Chondrocyte (in vitro differentiated cells): ENCODE measurements at regions not wholly inside any gene's neighbourhood (a gene's known extent, or its start where the extent isn't known, plus 50 kb on each side); places are given as distances from the start of the nearest gene placed in this dataset.
A peak's percentile ranks its signal among the peaks of the same experiment; 100 is the strongest.

Experiments
- DNase-seq: peaks from one replicate; pipeline ENCODE4 v3.0.0; 2021; ENCODE audit warnings: mixed read lengths, low spot score
- H3K27ac Mint-ChIP-seq: one replicate; pipeline ENCODE4 v1.8.0; 2021; ENCODE audit warnings: mild to moderate bottlenecking, moderate library complexity, mixed read lengths; ENCODE audit not compliant: unreplicated experiment
- H3K27me3 Mint-ChIP-seq: 2 replicates; pipeline ENCODE4 v1.8.0; 2021; ENCODE audit warnings: low read depth, mixed read lengths
- H3K36me3 Mint-ChIP-seq: 2 replicates; pipeline ENCODE4 v1.8.0; 2021; ENCODE audit warnings: low read depth, mixed read lengths
- H3K4me1 Mint-ChIP-seq: 2 replicates; pipeline ENCODE4 v1.8.0; 2021; ENCODE audit warnings: low read depth, mild to moderate bottlenecking, mixed read lengths
- H3K4me3 Mint-ChIP-seq: one replicate; pipeline ENCODE4 v1.8.0; 2021; ENCODE audit warnings: mild to moderate bottlenecking, moderate library complexity, mixed read lengths; ENCODE audit not compliant: unreplicated experiment
- H3K9me3 Mint-ChIP-seq: 2 replicates; pipeline ENCODE4 v1.8.0; 2021; ENCODE audit warnings: low read depth, mixed read lengths
- CTCF ChIP-seq: fragments of 200-600 bp; sonication (generic); IDR thresholded peaks from 2 replicates; pipeline ENCODE4 v1.5.0; 2021; ENCODE audit warnings: antibody characterized with exemption, mild to moderate bottlenecking, moderate library complexity

- no peak for DNase-seq
- Mint-ChIP-seq H3K27ac (no peak overlapping the region), H3K4me3 (no peak overlapping the region), H3K9me3 (no peaks in the 10 kb centered on the region), H3K4me1 (no peaks in the 10 kb centered on the region), H3K36me3 (no peaks in the 10 kb centered on the region), H3K27me3 (peaks cover 3% of the 10 kb centered on the region)
- no peak for TF ChIP-seq CTCF
These were observed 664.8 kb downstream of the BRD1 start for GRCh38 chr22:49162841-49163240.

- Mint-ChIP-seq H3K27me3 (peaks cover 7% of the 10 kb centered on the region), H3K27ac (no peak overlapping the region), H3K4me3 (no peak overlapping the region), H3K36me3 (no peaks in the 10 kb centered on the region), H3K9me3 (no peaks in the 10 kb centered on the region), H3K4me1 (no peaks in the 10 kb centered on the region)
- no peak for TF ChIP-seq CTCF
- DNase-seq, result peak; percentile 84
These were observed 666.4 kb downstream of the BRD1 start for GRCh38 chr22:49161002-49161850.

GRCh38 chr22:49160261-49161001, 667.2 kb downstream of the BRD1 start:
- Mint-ChIP-seq H3K27me3 (peaks cover 7% of the 10 kb centered on the region), H3K4me1 (no peaks in the 10 kb centered on the region), H3K27ac (no peak overlapping the region), H3K4me3 (no peak overlapping the region), H3K36me3 (no peaks in the 10 kb centered on the region), H3K9me3 (no peaks in the 10 kb centered on the region)
- no peak for DNase-seq
- TF ChIP-seq CTCF, result no peak

- no peak for DNase-seq
- Mint-ChIP-seq H3K36me3 (no peaks in the 10 kb centered on the region), H3K27me3 (peaks cover 7% of the 10 kb centered on the region), H3K9me3 (no peaks in the 10 kb centered on the region), H3K4me3 (no peak overlapping the region), H3K27ac (no peak overlapping the region), H3K4me1 (no peaks in the 10 kb centered on the region)
- no peak for TF ChIP-seq CTCF
These were observed 668.0 kb downstream of the BRD1 start for GRCh38 chr22:49159711-49160110.

- Mint-ChIP-seq H3K36me3 (no peaks in the 10 kb centered on the region), H3K4me1 (no peaks in the 10 kb centered on the region), H3K4me3 (no peak overlapping the region), H3K9me3 (no peaks in the 10 kb centered on the region), H3K27me3 (peaks cover 7% of the 10 kb centered on the region), H3K27ac (no peak overlapping the region)
- DNase-seq, result no peak
- no peak for TF ChIP-seq CTCF
These were observed 668.7 kb downstream of the BRD1 start for GRCh38 chr22:49158741-49159564.
